ENCODE measurements at regions not wholly inside any gene's neighbourhood (a gene's known extent, or its start where the extent isn't known, plus 50 kb on each side); places are given as distances from the start of the nearest gene placed in this dataset.

DNA sequence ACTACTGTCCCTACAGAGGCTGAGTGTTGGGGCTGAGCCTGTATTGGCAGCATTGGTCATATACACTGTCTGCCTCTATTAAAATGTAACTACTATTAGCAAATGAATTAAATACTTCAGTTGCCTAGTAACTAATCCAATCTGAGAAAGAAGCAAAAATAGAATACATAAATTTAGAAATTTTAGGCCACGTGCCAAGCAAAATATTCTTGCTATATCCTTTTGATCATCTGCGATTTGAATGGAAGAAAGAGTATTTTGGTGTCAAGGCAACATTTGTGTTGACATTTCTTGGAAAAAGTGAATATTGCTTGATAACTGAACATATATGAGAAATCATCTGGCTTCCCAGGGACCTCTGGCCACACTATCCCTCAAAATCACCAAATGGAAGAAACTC, 148.2 kb upstream of the TOPAZ1 start:
- TF ChIP-seq, protein P1, sequence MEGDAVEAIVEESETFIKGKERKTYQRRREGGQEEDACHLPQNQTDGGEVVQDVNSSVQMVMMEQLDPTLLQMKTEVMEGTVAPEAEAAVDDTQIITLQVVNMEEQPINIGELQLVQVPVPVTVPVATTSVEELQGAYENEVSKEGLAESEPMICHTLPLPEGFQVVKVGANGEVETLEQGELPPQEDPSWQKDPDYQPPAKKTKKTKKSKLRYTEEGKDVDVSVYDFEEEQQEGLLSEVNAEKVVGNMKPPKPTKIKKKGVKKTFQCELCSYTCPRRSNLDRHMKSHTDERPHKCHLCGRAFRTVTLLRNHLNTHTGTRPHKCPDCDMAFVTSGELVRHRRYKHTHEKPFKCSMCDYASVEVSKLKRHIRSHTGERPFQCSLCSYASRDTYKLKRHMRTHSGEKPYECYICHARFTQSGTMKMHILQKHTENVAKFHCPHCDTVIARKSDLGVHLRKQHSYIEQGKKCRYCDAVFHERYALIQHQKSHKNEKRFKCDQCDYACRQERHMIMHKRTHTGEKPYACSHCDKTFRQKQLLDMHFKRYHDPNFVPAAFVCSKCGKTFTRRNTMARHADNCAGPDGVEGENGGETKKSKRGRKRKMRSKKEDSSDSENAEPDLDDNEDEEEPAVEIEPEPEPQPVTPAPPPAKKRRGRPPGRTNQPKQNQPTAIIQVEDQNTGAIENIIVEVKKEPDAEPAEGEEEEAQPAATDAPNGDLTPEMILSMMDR (IDR thresholded peaks at IDR 0.05): no peak
- TF ChIP-seq POLR2A (IDR thresholded peaks at IDR 0.05): no peak
